Activated CD8-positive, alpha-beta T cell treated with anti-CD3 and anti-CD28 coated beads, Interleukin-2, amount 10 ng/mL, durations not matched to agents 7 days and 5 days (primary cell): ENCODE measurements at regions not wholly inside any gene's neighbourhood (a gene's known extent, or its start where the extent isn't known, plus 50 kb on each side); places are given as distances from the start of the nearest gene placed in this dataset.

Source experiments
- ATAC-seq: fragments of 150-1000 bp; cut with Tn5 transposase; one replicate; pipeline ENCODE4 v1.10.0; 2021; ENCODE audit warnings: moderate library complexity
- CTCF ChIA-PET: fragments of 350-600 bp; sonication (Branson Sonifier 250); formaldehyde crosslinking; loops from one replicate; lab custom pipeline; 2021; ENCODE audit warnings: antibody characterized with exemption; lab: Charles Lee
- POLR2A ChIA-PET: fragments of 350-600 bp; sonication (Branson Sonifier 250); formaldehyde crosslinking; loops from one replicate; lab custom pipeline; 2021; ENCODE audit warnings: antibody characterized with exemption; lab: Charles Lee
- DNase-seq: peaks from one replicate; pipeline ENCODE4 v3.0.0-alpha.2; 2020
- H3K27ac Mint-ChIP-seq: one replicate; pipeline ENCODE4 v1.8.0; 2021; ENCODE audit warnings: mild to moderate bottlenecking, mixed read lengths
- H3K27me3 Mint-ChIP-seq: one replicate; pipeline ENCODE4 v1.8.0; 2021; ENCODE audit warnings: low read depth, mixed read lengths
- H3K36me3 Mint-ChIP-seq: one replicate; pipeline ENCODE4 v1.8.0; 2021; ENCODE audit warnings: low read depth, mixed read lengths
- H3K4me1 Mint-ChIP-seq: one replicate; pipeline ENCODE4 v1.8.0; 2021; ENCODE audit warnings: low read depth, mixed read lengths
- H3K4me3 Mint-ChIP-seq: one replicate; pipeline ENCODE4 v1.8.0; 2021; ENCODE audit warnings: mild to moderate bottlenecking, mixed read lengths
- H3K9me3 Mint-ChIP-seq: one replicate; pipeline ENCODE4 v1.8.0; 2022; ENCODE audit warnings: mixed read lengths; ENCODE audit not compliant: insufficient read depth

- DNase-seq (no peak), ATAC-seq (no peak)
- Mint-ChIP-seq H3K36me3 (no peaks in the 10 kb centered on the region), H3K9me3 (no peaks in the 10 kb centered on the region), H3K27ac (no peak overlapping the region), H3K4me3 (no peak overlapping the region), H3K4me1 (peaks cover 7% of the 10 kb centered on the region), H3K27me3 (peaks cover 15% of the 10 kb centered on the region)
- ChIA-PET POLR2A (no interaction called here), CTCF (interaction anchor here (1.1 to 1.6 kb wide), 2 partner anchors 94 to 330 kb away, joined by 3 to 4 read pairs; no protein-coding TSS in a partner anchor)
Observed at GRCh38 chr3:195012571-195012970, 258.4 kb downstream of the XXYLT1 start.

- DNase-seq: no peak
- Mint-ChIP-seq H3K27ac (no peak overlapping the region), H3K4me3 (no peak overlapping the region), H3K9me3 (no peaks in the 10 kb centered on the region), H3K4me1 (peaks cover 7% of the 10 kb centered on the region), H3K27me3 (peaks cover 15% of the 10 kb centered on the region), H3K36me3 (no peaks in the 10 kb centered on the region)
- no peak for ATAC-seq
- POLR2A ChIA-PET: no interaction called here
- CTCF ChIA-PET: interaction anchor here (1.1 to 1.6 kb wide), 2 partner anchors 93 to 331 kb away, joined by 3 to 4 read pairs; no protein-coding TSS in a partner anchor
Observed at GRCh38 chr3:195013411-195014361, 257.3 kb downstream of the XXYLT1 start.

GRCh38 chr3:195015021-195015420, 255.9 kb downstream of the XXYLT1 start:
- POLR2A ChIA-PET: interaction anchor here (1.1 kb wide), 1 partner anchor 18 kb away, joined by 3 read pairs; no protein-coding TSS in a partner anchor
- Mint-ChIP-seq H3K4me3 (no peak overlapping the region), H3K27ac (no peak overlapping the region), H3K9me3 (no peaks in the 10 kb centered on the region), H3K36me3 (no peaks in the 10 kb centered on the region), H3K27me3 (peaks cover 20% of the 10 kb centered on the region), H3K4me1 (peaks cover 7% of the 10 kb centered on the region)
- no peak for DNase-seq
- no peak for ATAC-seq
- CTCF ChIA-PET: interaction anchor here (1.0 to 1.2 kb wide), 2 partner anchors 14 to 94 kb away, joined by 3 read pairs; no protein-coding TSS in a partner anchor

GRCh38 chr3:195017151-195017550, 253.8 kb downstream of the XXYLT1 start:
- ChIA-PET POLR2A (no interaction called here), CTCF (no interaction called here)
- DNase-seq (no peak), ATAC-seq (no peak)
- Mint-ChIP-seq H3K9me3 (no peaks in the 10 kb centered on the region), H3K4me3 (no peak overlapping the region), H3K36me3 (no peaks in the 10 kb centered on the region), H3K27me3 (peaks cover 25% of the 10 kb centered on the region), H3K4me1 (peaks cover 7% of the 10 kb centered on the region), H3K27ac (no peak overlapping the region)
